GM18907 (cell line): ENCODE measurements at regions not wholly inside any gene's neighbourhood (a gene's known extent, or its start where the extent isn't known, plus 50 kb on each side); places are given as distances from the start of the nearest gene placed in this dataset.
"Not testable (repeated sequence)": the region's sequence is repeated elsewhere in the genome, so short reads cannot be mapped to it uniquely, and the experiment has no call there.

Experiments
- ATAC-seq: cut with Tn5 transposase; IDR thresholded peaks from one replicate; pipeline ENCODE4 v1.9.1; 2021; ENCODE audit warnings: mild to moderate bottlenecking, moderate library complexity; ENCODE audit not compliant: unreplicated experiment

- not testable (repeated sequence) for ATAC-seq
Measured at GRCh38 chrX:84267432-84267831, 79.4 kb upstream of the RPS6KA6 start.

GRCh38 chrX:84259868-84260267 lies 71.9 kb upstream of the RPS6KA6 start:
- peak; percentile 57 for ATAC-seq

GRCh38 chrX:84258708-84259107 lies 70.7 kb upstream of the RPS6KA6 start:
- peak; percentile 86 for ATAC-seq

GRCh38 chrX:84248226-84248625 lies 60.2 kb upstream of the RPS6KA6 start:
- ATAC-seq, result no peak

GRCh38 chrX:84240848-84241565 lies 53.0 kb upstream of the RPS6KA6 start:
- no peak for ATAC-seq
